Retina (tissue), 1 donor: ENCODE measurements at regions not wholly inside any gene's neighbourhood (a gene's known extent, or its start where the extent isn't known, plus 50 kb on each side); places are given as distances from the start of the nearest gene placed in this dataset.
A peak's percentile ranks its signal among the peaks of the same experiment; 100 is the strongest.

Experiments used
- DNase-seq: peaks from one replicate; pipeline ENCODE4 v3.0.0-alpha.2; 2016

DNA sequence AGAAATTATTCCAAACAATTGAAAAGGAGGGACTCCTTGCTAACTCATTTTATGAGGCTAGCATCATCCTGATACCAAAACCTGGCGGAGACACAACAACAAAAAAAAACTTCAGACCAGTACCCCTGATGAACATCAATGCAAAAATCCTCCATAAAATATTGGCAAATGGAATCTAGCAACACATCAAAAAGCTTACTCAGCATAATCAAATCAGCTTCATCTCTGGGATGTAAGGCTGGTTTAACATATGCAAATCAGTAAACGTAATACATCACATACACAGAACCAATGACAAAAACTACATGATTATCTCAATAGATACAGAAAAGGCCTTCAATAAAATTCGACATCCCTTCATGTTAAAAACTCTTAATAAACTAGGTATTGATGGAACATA, 440.1 kb downstream of the NUF2 start:
- no peak for DNase-seq

GRCh38 chr1:163766257-163766918, 444.6 kb downstream of the NUF2 start:
- no peak for DNase-seq

DNA sequence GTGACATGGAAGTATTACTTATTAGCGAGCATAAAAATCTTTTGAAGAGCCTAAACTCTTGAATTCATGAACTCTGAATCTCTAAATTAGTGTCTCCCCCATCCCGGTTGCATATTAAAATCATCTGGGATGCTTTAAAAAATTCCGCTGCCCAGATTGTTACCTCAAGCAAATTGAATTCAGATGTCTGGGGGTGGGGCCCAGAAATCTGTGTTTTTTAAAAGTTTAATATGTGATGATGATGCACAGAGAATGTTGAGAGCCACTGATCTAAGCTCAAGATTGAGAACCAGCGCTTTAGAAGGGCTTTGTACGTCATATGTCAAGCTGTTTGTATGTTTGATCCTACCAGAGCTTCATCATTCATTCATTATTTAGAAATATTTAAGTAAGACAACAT, 446.8 kb downstream of the NUF2 start:
- DNase-seq: no peak

- no peak for DNase-seq
These were observed 448.5 kb downstream of the NUF2 start for GRCh38 chr1:163770265-163770664.

- no peak for DNase-seq
These were observed 449.9 kb downstream of the NUF2 start for GRCh38 chr1:163771637-163772036.

- DNase-seq: no peak
These were observed 450.5 kb downstream of the NUF2 start for GRCh38 chr1:163772246-163772645.

- DNase-seq: no peak
These were observed 451.6 kb downstream of the NUF2 start for GRCh38 chr1:163773396-163773795.

GRCh38 chr1:163774401-163774945, 452.7 kb downstream of the NUF2 start:
- DNase-seq: no peak

GRCh38 chr1:163774978-163775620, 453.3 kb downstream of the NUF2 start:
- peak; percentile 18 for DNase-seq

GRCh38 chr1:163777205-163777604, 455.5 kb downstream of the NUF2 start:
- DNase-seq: no peak

DNA sequence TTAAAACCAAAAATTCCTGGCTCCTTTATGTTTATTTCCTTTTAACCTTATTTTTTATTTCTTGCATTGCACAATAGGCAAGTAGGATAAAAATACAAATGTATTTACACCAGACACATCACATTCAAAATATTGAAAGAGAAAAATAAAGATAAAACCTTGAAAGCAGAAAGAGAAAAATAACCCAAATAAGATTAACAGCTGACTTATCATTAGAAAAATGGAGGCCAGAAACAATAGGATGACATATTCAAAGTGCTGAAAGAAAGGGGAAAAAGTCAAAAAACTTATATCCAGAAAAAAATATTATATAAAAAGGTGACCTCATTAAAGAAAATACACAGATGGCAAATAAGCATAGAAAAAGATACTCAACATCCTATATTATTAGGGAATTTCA, 459.4 kb downstream of the NUF2 start:
- no peak for DNase-seq

- no peak for DNase-seq
These were observed 464.2 kb downstream of the NUF2 start for GRCh38 chr1:163785868-163786405.

GRCh38 chr1:163789911-163790310, 468.2 kb downstream of the NUF2 start:
- peak; percentile 25 for DNase-seq

DNA sequence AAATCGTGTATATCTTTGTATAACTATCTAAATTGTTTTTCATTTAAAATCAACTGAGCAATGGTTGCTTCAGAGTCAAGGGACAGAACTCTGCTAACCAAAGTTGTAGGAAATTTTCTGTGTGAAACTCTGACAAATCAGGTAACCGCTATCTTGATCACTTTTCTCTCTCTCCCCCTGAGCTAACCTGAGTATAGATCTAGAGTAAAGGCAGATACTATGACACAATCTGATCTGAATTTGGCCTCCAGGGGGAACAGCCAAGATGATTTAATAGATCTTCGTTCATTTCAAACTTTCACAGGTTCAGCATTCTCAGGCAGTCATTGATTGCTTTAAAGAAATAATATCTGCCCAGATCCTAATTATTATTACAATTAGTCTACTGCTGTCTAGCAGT, 472.8 kb downstream of the NUF2 start:
- DNase-seq: no peak

GRCh38 chr1:163796394-163796821, 474.7 kb downstream of the NUF2 start:
- DNase-seq: no peak

GRCh38 chr1:163797816-163798215, 476.1 kb downstream of the NUF2 start:
- no peak for DNase-seq

DNA sequence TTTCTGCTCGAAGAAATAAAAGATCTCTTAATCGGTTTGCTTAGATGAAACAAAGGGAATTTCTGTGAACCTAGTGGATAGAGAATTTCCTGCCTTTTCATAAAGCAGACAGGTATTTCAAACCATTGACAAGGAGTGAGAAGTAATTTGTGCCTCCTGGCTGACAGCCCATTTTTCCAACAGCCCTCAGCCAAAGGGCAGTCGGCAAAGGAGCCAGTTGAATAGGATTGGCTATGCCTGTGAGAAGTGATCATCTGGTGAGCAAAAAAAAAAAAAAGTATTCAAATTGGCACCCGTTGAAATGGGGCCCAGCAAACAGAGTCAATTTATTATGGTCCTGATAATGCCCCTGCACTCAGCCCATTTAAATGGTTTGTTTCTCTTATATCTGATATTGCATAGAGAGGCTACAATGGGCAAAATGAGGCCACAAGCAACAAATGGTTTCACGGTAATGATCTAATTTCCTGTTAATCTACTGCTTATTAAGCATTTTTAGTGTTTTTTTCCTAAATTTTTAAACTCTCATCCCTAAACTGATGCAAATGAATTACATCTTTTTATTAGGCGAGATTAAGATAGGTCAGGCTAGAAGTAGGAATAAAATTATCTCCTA, 477.5 kb downstream of the NUF2 start:
- DNase-seq: no peak

- no peak for DNase-seq
These were observed 485.7 kb downstream of the NUF2 start for GRCh38 chr1:163807331-163808049.

DNA sequence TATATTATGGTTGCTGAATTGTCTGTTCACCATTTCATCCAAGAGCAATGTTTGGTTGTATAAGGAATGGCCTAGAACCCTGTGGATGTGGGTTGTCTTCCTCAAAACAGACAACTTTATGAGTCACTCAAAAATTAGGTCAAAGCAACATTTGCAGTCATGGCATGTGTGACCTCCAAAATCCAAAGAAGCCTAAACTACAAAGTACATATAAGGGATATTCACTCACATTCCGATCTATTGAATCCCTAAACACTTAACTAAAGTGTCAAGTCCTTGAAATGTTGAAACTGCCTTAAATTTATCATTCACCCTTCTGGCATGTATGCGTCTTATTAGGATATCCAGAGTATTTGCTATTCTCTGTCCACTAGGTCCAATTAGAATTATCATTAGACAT, 491.5 kb downstream of the NUF2 start:
- no peak for DNase-seq

GRCh38 chr1:163820226-163820625, 498.5 kb downstream of the NUF2 start:
- DNase-seq: no peak

DNA sequence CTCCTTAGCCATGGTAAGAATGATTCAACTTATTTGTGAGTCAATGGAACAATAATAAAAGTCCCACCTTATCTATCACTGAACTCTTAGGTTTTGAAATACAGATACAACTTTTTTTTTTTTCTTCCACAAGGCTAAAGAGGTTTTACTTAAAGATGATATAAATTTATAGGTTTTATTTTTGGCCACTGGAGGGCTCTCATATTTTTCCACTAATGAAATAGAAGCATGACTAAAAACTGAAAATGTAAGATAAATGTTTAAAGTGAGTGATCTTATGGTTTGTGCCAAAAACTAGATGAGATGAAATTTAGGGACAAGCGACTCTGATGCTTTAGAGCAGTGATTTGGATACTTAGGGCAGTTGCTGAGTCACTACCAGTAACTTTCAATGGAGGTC, 499.0 kb downstream of the NUF2 start:
- no peak for DNase-seq

- no peak for DNase-seq
These were observed 499.9 kb downstream of the NUF2 start for GRCh38 chr1:163821679-163822078.

GRCh38 chr1:163823017-163823416, 501.3 kb downstream of the NUF2 start:
- DNase-seq: no peak
